Aorta (tissue), 5 donors: ENCODE measurements at regions not wholly inside any gene's neighbourhood (a gene's known extent, or its start where the extent isn't known, plus 50 kb on each side); places are given as distances from the start of the nearest gene placed in this dataset.

ENCODE experiments used
- ATAC-seq: fragments of 200-7000 bp; cut with Tn5 transposase; one replicate; pipeline ENCODE4 v1.9.1; 2022; ENCODE audit warnings: moderate library complexity; ENCODE audit not compliant: low FRiP score
- DNase-seq, 2 donors: peaks; one replicate each; pipeline ENCODE4 v3.0.0-alpha.2; 2020
- H3K27ac ChIP-seq, 2 donors: one replicate each; pipeline ENCODE4 v1.5.1; 2013; ENCODE audit warnings: low read length in 2 of 2, mild to moderate bottlenecking in 2 of 2, moderate library complexity in 2 of 2, control low read depth in 1 of 2, inconsistent platforms in 1 of 2, low read depth in 1 of 2
- H3K27me3 ChIP-seq, 2 donors: one replicate each; pipeline ENCODE4 v1.6.1; 2013; ENCODE audit warnings: control low read depth in 1 of 2, low read length in 1 of 2, mild to moderate bottlenecking in 1 of 2, moderate library complexity in 1 of 2; ENCODE audit not compliant: insufficient read depth in 2 of 2, control insufficient read depth in 1 of 2
- H3K36me3 ChIP-seq, 2 donors: one replicate each; pipeline ENCODE4 v1.6.1; 2013; ENCODE audit warnings: control low read depth in 1 of 2, low read length in 1 of 2, mild to moderate bottlenecking in 1 of 2; ENCODE audit not compliant: insufficient read depth in 2 of 2, control insufficient read depth in 1 of 2
- H3K4me1 ChIP-seq, 2 donors: one replicate each; pipeline ENCODE4 v1.6.1; 2013; ENCODE audit warnings: low read length in 2 of 2, control low read depth in 1 of 2, mild to moderate bottlenecking in 1 of 2, moderate library complexity in 1 of 2; ENCODE audit not compliant: insufficient read depth in 2 of 2, control insufficient read depth in 1 of 2
- H3K4me3 ChIP-seq, 2 donors: one replicate each; pipeline ENCODE4 v1.5.1; 2013; ENCODE audit warnings: low read length in 2 of 2, control low read depth in 1 of 2, mild to moderate bottlenecking in 1 of 2
- H3K9me3 ChIP-seq: one replicate; pipeline ENCODE4 v1.6.1; 2013; ENCODE audit warnings: mild to moderate bottlenecking, low read length; ENCODE audit not compliant: control insufficient read depth
- WGBS, 2 donors: extraction: QIAGEN DNeasy Blood & Tissue Kit; methylation state at CpG; one replicate each; pipeline ENCODE4 v1.1.7; 2013; 5-methylcytosine and 5-hydroxymethylcytosine counted together
- intact Hi-C, 2 donors: fragments of 100-400 bp; cut with DNase I; formaldehyde crosslinking; loops; one replicate each; pipeline versions ENCODE4 v1.14.2 to v1.15.0; 2022
- donor health status: healthy with polysubstance abuse.
- donor health status: Bipolar disorder and iron deficiency.
- donor health status: DM: no; HTN: no; CAD: no.
- donor health status: DM: no; HTN: no; CAD: no.
- donor health status: DM: yes; HTN: yes; CAD: no.

- H3K36me3 ChIP-seq: no peaks in the 10 kb centered on the region
- ATAC-seq (no peak), DNase-seq (no peak)
- no peaks in the 10 kb centered on the region for H3K9me3 ChIP-seq
- H3K27ac ChIP-seq: no peak overlapping the region
- intact Hi-C loops: no loop called here
- no peaks in the 10 kb centered on the region for H3K27me3 ChIP-seq
- WGBS, 2 donors: 86 to 88% methylated on average over 2 of the region's 2 CpGs
- peaks cover 0 to 2% of the 10 kb centered on the region in 2 donors for H3K4me1 ChIP-seq
- no peak overlapping the region for H3K4me3 ChIP-seq
Measured at GRCh38 chr1:68594851-68595250, 98.0 kb upstream of the DEPDC1 start.

- Histone ChIP-seq H3K27me3 (no peaks in the 10 kb centered on the region), H3K27ac (no peak overlapping the region), H3K4me3 (no peak overlapping the region), H3K9me3 (no peaks in the 10 kb centered on the region), H3K36me3 (no peaks in the 10 kb centered on the region), H3K4me1 (no peaks in the 10 kb centered on the region)
- DNase-seq (no peak), ATAC-seq (no peak)
- WGBS, 2 donors: 54 to 56% methylated on average over 5 of the region's 5 CpGs
- intact Hi-C loops: no loop called here
Measured at GRCh38 chr1:68600049-68600661, 103.3 kb upstream of the DEPDC1 start.

- Histone ChIP-seq H3K4me1 (no peaks in the 10 kb centered on the region), H3K4me3 (no peak overlapping the region), H3K27me3 (no peaks in the 10 kb centered on the region), H3K9me3 (peaks cover 1% of the 10 kb centered on the region), H3K27ac (no peak overlapping the region), H3K36me3 (no peaks in the 10 kb centered on the region)
- 96 to 97% methylated on average over 3 of the region's 3 CpGs for WGBS, 2 donors
- no peak for DNase-seq
- ATAC-seq: no peak
- intact Hi-C loops: no loop called here
Measured at GRCh38 chr1:68608289-68608688, 111.4 kb upstream of the DEPDC1 start.

GRCh38 chr1:68615312-68615711 lies 118.4 kb upstream of the DEPDC1 start:
- H3K27me3 ChIP-seq: no peaks in the 10 kb centered on the region
- 71 to 78% methylated on average over 4 of the region's 4 CpGs for WGBS, 2 donors
- ATAC-seq: no peak

GRCh38 chr1:68617942-68618341 lies 121.1 kb upstream of the DEPDC1 start:
- H3K9me3 ChIP-seq: no peaks in the 10 kb centered on the region
- H3K4me3 ChIP-seq: no peak overlapping the region
- DNase-seq (no peak), ATAC-seq (no peak)
- H3K36me3 ChIP-seq: no peaks in the 10 kb centered on the region
- H3K4me1 ChIP-seq: no peaks in the 10 kb centered on the region
- H3K27me3 ChIP-seq: no peaks in the 10 kb centered on the region
- WGBS, 2 donors: 73% methylated on average over 1 of the region's 1 CpG
- intact Hi-C loops: no loop called here
- H3K27ac ChIP-seq: no peak overlapping the region

More at GRCh38 chr1:68615312-68615711, 118.4 kb upstream of the DEPDC1 start:
- Histone ChIP-seq H3K4me1 (no peaks in the 10 kb centered on the region), H3K9me3 (no peaks in the 10 kb centered on the region), H3K4me3 (no peak overlapping the region), H3K27ac (no peak overlapping the region), H3K36me3 (no peaks in the 10 kb centered on the region)
- intact Hi-C loops: no loop called here
- no peak for DNase-seq

GRCh38 chr1:68620571-68620970 lies 123.7 kb upstream of the DEPDC1 start:
- 96 to 99% methylated on average over 1 of the region's 1 CpG for WGBS, 2 donors
- Histone ChIP-seq H3K36me3 (no peaks in the 10 kb centered on the region), H3K4me3 (no peak overlapping the region), H3K27me3 (no peaks in the 10 kb centered on the region), H3K4me1 (peaks cover 0 to 2% of the 10 kb centered on the region in 2 donors), H3K9me3 (no peaks in the 10 kb centered on the region), H3K27ac (no peak overlapping the region)
- intact Hi-C loops: no loop called here
- no peak for DNase-seq
- no peak for ATAC-seq

- WGBS, 2 donors: 5 to 11% methylated on average over 2 of the region's 2 CpGs
- ATAC-seq: no peak
- H3K9me3 ChIP-seq: no peaks in the 10 kb centered on the region
- H3K4me1 ChIP-seq: peaks cover 0 to 2% of the 10 kb centered on the region in 2 donors
- intact Hi-C loops: no loop called here
- no peaks in the 10 kb centered on the region for H3K27me3 ChIP-seq
- no peak for DNase-seq
- no peaks in the 10 kb centered on the region for H3K36me3 ChIP-seq
- H3K27ac ChIP-seq: no peak overlapping the region
- no peak overlapping the region for H3K4me3 ChIP-seq
Measured at GRCh38 chr1:68623700-68624099, 126.8 kb upstream of the DEPDC1 start.

GRCh38 chr1:68624233-68624632 lies 127.4 kb upstream of the DEPDC1 start:
- 15% methylated on average over 3 of the region's 3 CpGs for WGBS, 2 donors

GRCh38 chr1:68625624-68626023 lies 128.7 kb upstream of the DEPDC1 start:
- no peak overlapping the region for H3K4me3 ChIP-seq
- H3K27me3 ChIP-seq: no peaks in the 10 kb centered on the region
- no peak for ATAC-seq
- no peaks in the 10 kb centered on the region for H3K9me3 ChIP-seq
- 76 to 84% methylated on average over 1 of the region's 1 CpG for WGBS, 2 donors
- no peak overlapping the region for H3K27ac ChIP-seq
- intact Hi-C loops: no loop called here
- peaks cover 0 to 2% of the 10 kb centered on the region in 2 donors for H3K4me1 ChIP-seq
- H3K36me3 ChIP-seq: no peaks in the 10 kb centered on the region
- no peak for DNase-seq

More at GRCh38 chr1:68624233-68624632, 127.4 kb upstream of the DEPDC1 start:
- H3K27ac ChIP-seq: no peak overlapping the region
- no peaks in the 10 kb centered on the region for H3K27me3 ChIP-seq
- no peak for DNase-seq
- intact Hi-C loops: no loop called here
- no peak for ATAC-seq
- H3K36me3 ChIP-seq: no peaks in the 10 kb centered on the region
- no peaks in the 10 kb centered on the region for H3K9me3 ChIP-seq
- H3K4me3 ChIP-seq: no peak overlapping the region
- peaks cover 0 to 2% of the 10 kb centered on the region in 2 donors for H3K4me1 ChIP-seq
